ENCODE measurements at regions not wholly inside any gene's neighbourhood (a gene's known extent, or its start where the extent isn't known, plus 50 kb on each side); places are given as distances from the start of the nearest gene placed in this dataset.

DNA sequence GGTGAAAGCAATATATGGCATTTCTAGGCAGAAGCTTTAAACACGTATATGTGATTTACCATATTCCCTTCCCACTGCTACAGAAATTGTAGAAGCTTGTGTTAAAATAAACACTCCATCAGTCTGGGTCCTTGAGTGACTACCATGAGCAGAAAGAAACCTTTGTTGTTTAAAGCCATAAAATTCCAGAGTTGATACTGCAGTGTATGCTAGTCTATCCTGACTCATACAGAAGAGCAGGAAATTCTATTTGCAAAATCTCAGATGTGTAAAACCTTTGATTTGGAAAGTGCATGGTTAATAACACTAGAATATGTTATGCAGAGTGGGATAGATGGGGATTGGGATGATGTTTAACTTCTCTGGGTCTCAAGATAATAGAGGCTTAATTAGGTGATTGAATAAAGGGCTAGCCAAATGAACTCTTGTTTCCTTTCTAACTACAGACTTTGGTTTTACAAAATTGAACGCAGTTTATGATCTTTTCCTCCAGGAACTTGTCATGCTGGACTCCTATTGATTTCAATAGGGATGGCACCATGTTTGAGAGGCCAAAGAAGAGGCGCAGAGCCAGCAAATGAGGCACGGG is 282.7 kb upstream of the VLDLR start:
- Histone ChIP-seq H3K4me1 (ENCODE audit: low read length) (no peaks in the 10 kb centered on the region), H3K27me3 (ENCODE audit: low read depth, low read length) (no peaks in the 10 kb centered on the region), H4K20me1 (ENCODE audit: insufficient read depth, low read length) (no peaks in the 10 kb centered on the region), H3K9ac (ENCODE audit: low read length) (no peak overlapping the region), H3K79me2 (ENCODE audit: low read length) (no peaks in the 10 kb centered on the region), H3K36me3 (replicated peaks; ENCODE audit: low read depth, low read length) (no peaks in the 10 kb centered on the region), H3K4me2 (ENCODE audit: low read length) (no peak overlapping the region), H3K9me3 (ENCODE audit: insufficient read depth, low read length) (no peaks in the 10 kb centered on the region), H3K27ac (ENCODE audit: low read length) (no peak overlapping the region), H2AFZ (ENCODE audit: low read depth, low read length) (no peak overlapping the region), H3K4me3 (ENCODE audit: low read length) (no peak overlapping the region)
- TF ChIP-seq EZH2phosphoT487 (IDR thresholded peaks at IDR 0.05; ENCODE audit: low read depth) = no peak

DNA sequence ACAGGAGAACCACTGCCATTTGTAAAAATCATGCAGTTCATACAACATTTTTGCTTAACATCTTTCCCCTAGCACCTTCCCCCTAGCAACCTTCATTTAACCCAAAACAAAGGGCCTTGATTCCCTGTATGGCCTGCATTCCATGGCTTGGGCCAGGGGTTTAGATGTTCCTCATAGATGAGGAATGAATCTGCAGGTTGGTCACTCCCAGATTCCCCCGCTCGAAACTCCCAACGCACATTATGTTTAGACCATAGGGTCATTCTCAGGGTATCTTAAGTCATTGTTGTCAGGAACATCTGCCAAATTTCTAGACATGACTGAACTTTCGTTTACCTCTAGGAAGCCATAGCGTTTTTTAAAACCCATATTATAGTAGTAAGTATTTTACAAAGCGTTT is 282.2 kb upstream of the VLDLR start:
- Histone ChIP-seq H3K9me3 (ENCODE audit: insufficient read depth, low read length) (no peaks in the 10 kb centered on the region), H4K20me1 (ENCODE audit: insufficient read depth, low read length) (no peaks in the 10 kb centered on the region), H3K27me3 (ENCODE audit: low read depth, low read length) (no peaks in the 10 kb centered on the region), H3K4me3 (ENCODE audit: low read length) (no peak overlapping the region), H3K36me3 (replicated peaks; ENCODE audit: low read depth, low read length) (no peaks in the 10 kb centered on the region), H3K4me1 (ENCODE audit: low read length) (no peaks in the 10 kb centered on the region), H3K4me2 (ENCODE audit: low read length) (no peak overlapping the region), H3K27ac (ENCODE audit: low read length) (no peak overlapping the region), H2AFZ (ENCODE audit: low read depth, low read length) (no peak overlapping the region), H3K9ac (ENCODE audit: low read length) (no peak overlapping the region), H3K79me2 (ENCODE audit: low read length) (no peaks in the 10 kb centered on the region)
- TF ChIP-seq EZH2phosphoT487 (IDR thresholded peaks at IDR 0.05; ENCODE audit: low read depth) = no peak
- TF ChIP-seq, protein P1, sequence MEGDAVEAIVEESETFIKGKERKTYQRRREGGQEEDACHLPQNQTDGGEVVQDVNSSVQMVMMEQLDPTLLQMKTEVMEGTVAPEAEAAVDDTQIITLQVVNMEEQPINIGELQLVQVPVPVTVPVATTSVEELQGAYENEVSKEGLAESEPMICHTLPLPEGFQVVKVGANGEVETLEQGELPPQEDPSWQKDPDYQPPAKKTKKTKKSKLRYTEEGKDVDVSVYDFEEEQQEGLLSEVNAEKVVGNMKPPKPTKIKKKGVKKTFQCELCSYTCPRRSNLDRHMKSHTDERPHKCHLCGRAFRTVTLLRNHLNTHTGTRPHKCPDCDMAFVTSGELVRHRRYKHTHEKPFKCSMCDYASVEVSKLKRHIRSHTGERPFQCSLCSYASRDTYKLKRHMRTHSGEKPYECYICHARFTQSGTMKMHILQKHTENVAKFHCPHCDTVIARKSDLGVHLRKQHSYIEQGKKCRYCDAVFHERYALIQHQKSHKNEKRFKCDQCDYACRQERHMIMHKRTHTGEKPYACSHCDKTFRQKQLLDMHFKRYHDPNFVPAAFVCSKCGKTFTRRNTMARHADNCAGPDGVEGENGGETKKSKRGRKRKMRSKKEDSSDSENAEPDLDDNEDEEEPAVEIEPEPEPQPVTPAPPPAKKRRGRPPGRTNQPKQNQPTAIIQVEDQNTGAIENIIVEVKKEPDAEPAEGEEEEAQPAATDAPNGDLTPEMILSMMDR (IDR thresholded peaks at IDR 0.05; ENCODE audit: low read depth, low read length) = no peak

DNA sequence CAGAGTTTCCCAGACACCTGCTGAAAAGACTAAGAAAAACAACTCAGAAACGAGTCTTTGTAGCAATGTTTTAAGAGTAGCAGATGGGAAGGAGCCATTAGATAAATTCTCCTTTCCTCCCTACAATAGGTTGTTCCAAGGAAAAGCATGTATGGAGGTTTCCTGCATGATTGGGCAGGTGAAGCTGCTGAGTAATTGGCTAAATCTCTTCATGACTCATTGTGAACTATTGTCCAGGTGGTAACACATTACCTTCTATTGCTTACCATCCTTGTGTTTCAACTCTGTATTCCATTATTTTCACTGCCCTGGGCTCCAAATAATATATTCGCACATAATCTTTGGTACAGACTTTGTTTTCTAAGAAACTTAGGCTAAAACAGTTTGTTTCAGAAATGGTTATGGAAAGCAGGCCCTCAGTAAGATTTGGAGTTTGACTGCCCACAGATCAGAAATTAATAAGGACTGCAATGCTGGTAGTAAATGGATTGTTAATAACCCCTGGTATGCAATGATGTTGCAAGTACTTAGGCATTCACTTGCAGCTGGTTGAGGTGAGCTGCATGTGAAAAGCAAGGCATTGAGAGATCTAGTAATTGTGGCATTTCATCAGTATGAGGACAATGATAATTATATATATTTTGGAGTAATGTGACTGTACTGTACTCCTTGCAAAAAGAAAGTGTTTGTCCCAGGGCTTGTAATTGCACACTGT is 281.4 kb upstream of the VLDLR start:
- no peak overlapping the region for H2AFZ ChIP-seq (ENCODE audit: low read depth, low read length)
- H3K4me2 ChIP-seq (ENCODE audit: low read length) = no peak overlapping the region
- no peaks in the 10 kb centered on the region for H3K4me1 ChIP-seq (ENCODE audit: low read length)
- no peaks in the 10 kb centered on the region for H3K36me3 ChIP-seq (replicated peaks; ENCODE audit: low read depth, low read length)
- H3K4me3 ChIP-seq (ENCODE audit: low read length) = no peak overlapping the region
- TF ChIP-seq EZH2phosphoT487 (IDR thresholded peaks at IDR 0.05; ENCODE audit: low read depth) = no peak
- TF ChIP-seq, protein P1 (IDR thresholded peaks at IDR 0.05; ENCODE audit: low read depth, low read length) = no peak
- H3K9ac ChIP-seq (ENCODE audit: low read length) = no peak overlapping the region
- no peaks in the 10 kb centered on the region for H3K79me2 ChIP-seq (ENCODE audit: low read length)
- H3K27me3 ChIP-seq (ENCODE audit: low read depth, low read length) = no peaks in the 10 kb centered on the region
- no peaks in the 10 kb centered on the region for H4K20me1 ChIP-seq (ENCODE audit: insufficient read depth, low read length)
- H3K27ac ChIP-seq (ENCODE audit: low read length) = no peak overlapping the region
- no peaks in the 10 kb centered on the region for H3K9me3 ChIP-seq (ENCODE audit: insufficient read depth, low read length)

DNA sequence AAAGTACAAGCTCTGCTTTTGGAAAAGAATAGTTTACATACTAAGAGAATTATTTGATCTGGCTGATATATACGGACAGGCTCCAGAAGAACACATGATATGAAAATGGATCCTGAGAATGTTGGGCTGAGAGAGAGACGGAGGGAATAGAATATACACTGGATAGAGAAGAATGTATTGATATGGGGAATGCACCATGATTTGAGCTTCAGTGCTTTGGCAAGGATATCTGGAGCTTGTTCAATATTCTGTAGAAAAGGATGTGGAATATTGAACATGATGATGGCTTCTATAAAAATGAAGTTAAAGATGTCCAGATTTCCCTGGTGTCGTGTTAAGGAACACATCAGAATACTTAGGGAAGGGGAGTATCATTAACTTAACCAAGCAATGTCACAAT is 280.5 kb upstream of the VLDLR start:
- Histone ChIP-seq H3K27ac (ENCODE audit: low read length) (no peak overlapping the region), H3K36me3 (replicated peaks; ENCODE audit: low read depth, low read length) (no peaks in the 10 kb centered on the region), H2AFZ (ENCODE audit: low read depth, low read length) (no peak overlapping the region), H3K79me2 (ENCODE audit: low read length) (no peaks in the 10 kb centered on the region), H3K4me3 (ENCODE audit: low read length) (no peak overlapping the region), H3K27me3 (ENCODE audit: low read depth, low read length) (no peaks in the 10 kb centered on the region), H4K20me1 (ENCODE audit: insufficient read depth, low read length) (no peaks in the 10 kb centered on the region), H3K9me3 (ENCODE audit: insufficient read depth, low read length) (no peaks in the 10 kb centered on the region), H3K4me1 (ENCODE audit: low read length) (no peaks in the 10 kb centered on the region), H3K4me2 (ENCODE audit: low read length) (no peak overlapping the region), H3K9ac (ENCODE audit: low read length) (no peak overlapping the region)
- TF ChIP-seq, protein P1 (IDR thresholded peaks at IDR 0.05; ENCODE audit: low read depth, low read length) = no peak
- no peak for TF ChIP-seq EZH2phosphoT487 (IDR thresholded peaks at IDR 0.05; ENCODE audit: low read depth)

All from OCI-LY3 (cell line).